Glutamatergic neuron (in vitro differentiated cells): ENCODE measurements at regions not wholly inside any gene's neighbourhood (a gene's known extent, or its start where the extent isn't known, plus 50 kb on each side); places are given as distances from the start of the nearest gene placed in this dataset.

ENCODE experiments used
- DNase-seq: peaks from one replicate; pipeline ENCODE4 v3.0.0; 2022
- H3K27ac Mint-ChIP-seq: one replicate; pipeline ENCODE4 v1.8.0; 2020; ENCODE audit warnings: mild to moderate bottlenecking, mixed read lengths, inconsistent platforms; ENCODE audit not compliant: unreplicated experiment
- H3K27me3 Mint-ChIP-seq: one replicate; pipeline ENCODE4 v1.8.0; 2020; ENCODE audit warnings: mild to moderate bottlenecking, moderate library complexity, mixed read lengths, inconsistent platforms; ENCODE audit not compliant: unreplicated experiment
- H3K36me3 Mint-ChIP-seq: one replicate; pipeline ENCODE4 v1.8.0; 2020; ENCODE audit warnings: mild to moderate bottlenecking, mixed read lengths, inconsistent platforms; ENCODE audit not compliant: unreplicated experiment
- H3K4me1 Mint-ChIP-seq: one replicate; pipeline ENCODE4 v1.8.0; 2020; ENCODE audit warnings: mild to moderate bottlenecking, low read depth, mixed read lengths, inconsistent platforms; ENCODE audit not compliant: unreplicated experiment
- H3K4me3 Mint-ChIP-seq: one replicate; pipeline ENCODE4 v1.8.0; 2020; ENCODE audit warnings: mild to moderate bottlenecking, mixed read lengths, inconsistent platforms; ENCODE audit not compliant: unreplicated experiment
- H3K9me3 Mint-ChIP-seq: one replicate; pipeline ENCODE4 v1.8.0; 2020; ENCODE audit warnings: mild to moderate bottlenecking, moderate library complexity, mixed read lengths, inconsistent platforms; ENCODE audit not compliant: unreplicated experiment
- CTCF ChIP-seq: fragments of 200-600 bp; sonication (generic); IDR thresholded peaks from one replicate; pipeline ENCODE4 v1.5.0; 2021; ENCODE audit not compliant: partially characterized antibody, unreplicated experiment

DNA sequence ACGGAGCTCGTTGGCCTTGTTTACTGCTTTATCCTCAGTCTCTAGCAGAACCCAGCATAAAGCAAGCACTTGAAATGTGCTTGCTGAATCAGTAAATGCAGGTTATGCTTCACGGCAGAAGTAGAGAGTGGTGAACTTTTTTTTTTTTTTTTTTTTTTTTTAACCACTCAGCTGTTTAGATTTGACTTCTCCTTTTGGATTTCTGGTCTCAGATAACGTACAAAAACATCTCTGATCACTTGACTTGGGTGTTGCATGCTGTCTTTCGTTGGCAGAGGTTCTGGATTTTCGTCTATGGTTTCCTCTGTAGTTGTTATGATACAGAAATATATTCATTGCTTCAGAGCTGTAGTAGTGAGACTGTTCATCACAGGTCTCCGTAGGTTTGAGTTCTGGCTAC lies 242.5 kb upstream of the HABP2 start:
- H3K9me3 Mint-ChIP-seq, result peaks cover 2% of the 10 kb centered on the region
- no peaks in the 10 kb centered on the region for H3K36me3 Mint-ChIP-seq
- TF ChIP-seq CTCF, result no peak
- H3K27me3 Mint-ChIP-seq, result peaks cover 4% of the 10 kb centered on the region
- no peak overlapping the region for H3K27ac Mint-ChIP-seq
- no peaks in the 10 kb centered on the region for H3K4me1 Mint-ChIP-seq
- H3K4me3 Mint-ChIP-seq, result no peak overlapping the region
- no peak for DNase-seq

DNA sequence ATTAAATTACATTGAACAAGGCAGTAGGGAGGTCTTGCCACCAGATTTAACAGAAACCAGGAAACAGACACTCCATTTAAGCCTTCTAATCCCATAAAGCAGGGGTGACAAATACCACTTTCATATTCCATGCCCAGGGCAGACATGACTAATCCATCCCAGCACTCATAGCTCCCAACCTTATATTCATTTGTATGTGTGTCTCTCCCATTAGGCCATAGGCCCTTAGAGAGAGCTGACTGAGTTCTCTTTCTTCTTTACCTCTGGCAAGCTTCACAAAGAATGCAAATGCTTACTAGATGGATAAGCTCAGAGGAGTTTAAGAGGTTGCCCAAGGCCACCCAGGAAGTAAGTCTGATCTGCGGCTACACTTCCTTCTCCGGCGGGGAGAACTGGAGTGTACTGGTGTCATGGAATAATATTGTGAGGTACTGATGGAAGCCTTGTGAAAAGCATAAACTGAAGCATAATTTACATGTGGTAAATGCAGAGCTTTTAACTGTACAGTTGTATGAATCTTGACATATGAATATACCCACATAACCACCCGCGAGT lies 239.7 kb upstream of the HABP2 start:
- Mint-ChIP-seq H3K4me1 (no peaks in the 10 kb centered on the region), H3K27me3 (peaks cover 4% of the 10 kb centered on the region), H3K4me3 (no peak overlapping the region), H3K9me3 (peaks cover 4% of the 10 kb centered on the region), H3K27ac (no peak overlapping the region), H3K36me3 (no peaks in the 10 kb centered on the region)
- DNase-seq, result no peak
- no peak for TF ChIP-seq CTCF

DNA sequence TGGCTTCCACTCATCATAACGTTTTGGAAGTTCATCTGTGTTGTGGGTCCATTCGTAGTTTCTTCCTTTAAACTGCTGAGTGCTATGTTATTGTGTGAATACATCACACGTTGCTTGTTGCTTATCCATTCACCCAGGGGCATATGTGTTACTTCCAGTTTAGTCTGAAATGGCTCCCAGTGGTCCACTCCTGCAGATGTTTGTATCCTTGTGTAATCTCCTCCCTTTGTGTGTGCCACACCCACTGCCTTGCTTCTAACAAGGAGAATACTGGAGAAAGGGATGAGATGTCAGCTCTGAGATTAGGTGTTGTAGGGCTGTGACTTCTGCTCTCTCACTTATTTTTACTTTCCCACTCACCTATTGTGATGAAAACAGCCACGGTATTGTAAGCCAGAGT lies 239.1 kb upstream of the HABP2 start:
- peaks cover 3% of the 10 kb centered on the region for H3K27me3 Mint-ChIP-seq
- peaks cover 4% of the 10 kb centered on the region for H3K9me3 Mint-ChIP-seq

DNA sequence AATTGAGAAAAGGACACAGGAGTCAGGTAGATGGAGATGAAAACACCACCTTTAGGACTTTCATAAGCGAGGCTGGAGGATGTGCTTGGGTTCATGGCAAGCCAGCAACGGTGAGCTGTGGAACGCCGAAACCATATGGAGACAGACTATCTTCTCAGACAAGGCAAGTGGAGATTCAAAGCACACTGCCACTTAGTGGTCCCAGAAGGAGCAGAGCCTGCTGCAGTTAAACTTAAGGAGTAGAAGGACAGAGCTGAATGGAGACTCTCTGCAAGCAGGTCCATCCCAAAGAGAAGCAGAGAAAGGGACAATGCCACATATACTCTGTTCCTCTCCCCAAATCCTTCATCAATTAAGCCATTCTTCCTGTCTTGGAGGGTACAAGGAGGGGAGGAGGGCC lies 236.3 kb upstream of the HABP2 start:
- Mint-ChIP-seq H3K9me3 (peaks cover 3% of the 10 kb centered on the region), H3K27ac (no peak overlapping the region), H3K36me3 (no peaks in the 10 kb centered on the region), H3K4me1 (no peaks in the 10 kb centered on the region), H3K4me3 (no peak overlapping the region), H3K27me3 (no peaks in the 10 kb centered on the region)
- DNase-seq, result no peak
- TF ChIP-seq CTCF, result no peak

More for the DNA sequence above, 239.1 kb upstream of the HABP2 start:
- Mint-ChIP-seq H3K4me1 (no peaks in the 10 kb centered on the region), H3K27ac (no peak overlapping the region), H3K36me3 (no peaks in the 10 kb centered on the region), H3K4me3 (no peak overlapping the region)
- TF ChIP-seq CTCF, result no peak
- DNase-seq, result no peak

GRCh38 chr10:113317489-113317888 lies 235.4 kb upstream of the HABP2 start:
- H3K27ac Mint-ChIP-seq, result no peak overlapping the region
- H3K4me1 Mint-ChIP-seq, result no peaks in the 10 kb centered on the region
- peak; percentile 32 for DNase-seq
- no peak overlapping the region for H3K4me3 Mint-ChIP-seq
- peaks cover 3% of the 10 kb centered on the region for H3K9me3 Mint-ChIP-seq
- H3K36me3 Mint-ChIP-seq, result no peaks in the 10 kb centered on the region
- no peaks in the 10 kb centered on the region for H3K27me3 Mint-ChIP-seq
- no peak for TF ChIP-seq CTCF
